GM12878 (cell line): ENCODE measurements at regions not wholly inside any gene's neighbourhood (a gene's known extent, or its start where the extent isn't known, plus 50 kb on each side); places are given as distances from the start of the nearest gene placed in this dataset.

Experiments used
- BCL11A ChIP-seq: IDR thresholded peaks from 2 replicates; pipeline ENCODE4 v1.6.1; 2011; ENCODE audit warnings: low read depth, low read length
- CUX1 ChIP-seq: IDR thresholded peaks from 2 replicates; pipeline ENCODE4 v1.6.1; 2012; ENCODE audit warnings: improper control_type of control experiment, low read depth, low read length; ENCODE audit not compliant: insufficient replicate concordance
- GATAD2B ChIP-seq: fragments of 450-650 bp; conservative IDR thresholded peaks from 2 replicates; pipeline ENCODE4 v1.6.1; 2017; ENCODE audit warnings: low read depth, mild to moderate bottlenecking, moderate library complexity
- HDAC6 ChIP-seq: fragments of 200-600 bp; sonication (generic); IDR thresholded peaks from one replicate; pipeline ENCODE4 v1.8.0; 2017; ENCODE audit warnings: antibody characterized with exemption; ENCODE audit not compliant: unreplicated experiment
- HSF1 ChIP-seq: fragments of 150-350 bp; IDR thresholded peaks from 2 replicates; pipeline ENCODE4 v1.6.1; 2014; ENCODE audit warnings: mild to moderate bottlenecking, low read depth, low read length
- MYB ChIP-seq: fragments of 150-350 bp; IDR thresholded peaks from 2 replicates; pipeline ENCODE4 v1.6.1; 2014; ENCODE audit warnings: mild to moderate bottlenecking, low read depth, low read length, borderline replicate concordance
- NFYA ChIP-seq: IDR thresholded peaks from 2 replicates; pipeline ENCODE4 v1.6.1; 2011; ENCODE audit warnings: low read depth, mild to moderate bottlenecking, low read length, improper control_type of control experiment, borderline replicate concordance
- NRF1 ChIP-seq: conservative IDR thresholded peaks from 2 replicates; pipeline ENCODE4 v1.6.1; 2011; ENCODE audit warnings: mild to moderate bottlenecking, low read depth, low read length, improper control_type of control experiment
- POLR2AphosphoS5 ChIP-seq: IDR thresholded peaks from 2 replicates; pipeline ENCODE4 v1.6.1; 2011; ENCODE audit warnings: mild to moderate bottlenecking, low read length, inconsistent platforms
- SREBF2 ChIP-seq: IDR thresholded peaks from 2 replicates; pipeline ENCODE4 v1.6.1; 2012; ENCODE audit warnings: mild to moderate bottlenecking, low read length
- ZNF274 ChIP-seq: IDR thresholded peaks from one replicate; pipeline ENCODE4 v1.8.0; 2011; ENCODE audit not compliant: insufficient read length, insufficient read depth
- ZNF687 ChIP-seq: fragments of 450-650 bp; IDR thresholded peaks from 2 replicates; pipeline ENCODE4 v1.6.1; 2017; ENCODE audit warnings: mild to moderate bottlenecking, moderate library complexity
- ZSCAN29 ChIP-seq: fragments of 450-650 bp; IDR thresholded peaks from 2 replicates; pipeline ENCODE4 v1.6.1; 2017; ENCODE audit warnings: mild to moderate bottlenecking, moderate library complexity

- TF ChIP-seq CUX1 (no peak), NRF1 (no peak), ZSCAN29 (no peak), HSF1 (no peak), NFYA (no peak), SREBF2 (no peak), ZNF274 (no peak), ZNF687 (no peak), BCL11A (no peak), MYB (no peak), POLR2AphosphoS5 (no peak), HDAC6 (no peak), GATAD2B (no peak)
Measured at GRCh38 chr5:53430618-53431252, 49.7 kb upstream of the FST start (continued).
